Testis (tissue), 2 donors: ENCODE measurements at regions not wholly inside any gene's neighbourhood (a gene's known extent, or its start where the extent isn't known, plus 50 kb on each side); places are given as distances from the start of the nearest gene placed in this dataset.

Experiments
- POLR2A ChIP-seq: fragments of 450-650 bp; IDR thresholded peaks from one replicate; pipeline ENCODE4 v1.6.1; 2017; ENCODE audit warnings: antibody characterized with exemption, mild to moderate bottlenecking, moderate library complexity
- TF ChIP-seq, protein P1 (sequence below), 3 experiments: fragments of 450-650 bp in 2 of 3; fragments of 200-600 bp in 1 of 3; sonication (generic) in 1 of 3; IDR thresholded peaks; one replicate each; pipeline ENCODE4 v1.5.1; 2016 to 2019; ENCODE audit warnings: antibody characterized with exemption in 3 of 3, mild to moderate bottlenecking in 2 of 3, moderate library complexity in 1 of 3

DNA sequence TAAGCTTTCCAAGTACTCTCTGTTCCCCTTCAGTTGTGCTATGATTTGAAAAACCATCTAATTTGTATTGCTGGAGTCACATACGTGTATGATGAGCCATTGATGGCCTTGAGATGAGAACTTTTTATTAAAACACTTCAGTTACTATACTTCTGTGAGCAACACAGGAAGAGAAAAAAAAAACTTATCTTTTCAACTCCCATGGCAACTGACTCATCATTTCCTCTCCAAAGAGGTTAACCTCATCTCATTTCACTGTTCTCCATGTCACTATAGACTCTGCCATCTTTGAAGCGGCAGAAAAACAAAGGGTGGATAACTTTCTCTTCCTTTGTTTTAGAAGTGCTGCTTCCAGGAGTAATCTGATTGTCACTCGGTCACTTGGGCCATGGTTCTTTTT, 104.3 kb upstream of the PCSK1 start:
- TF ChIP-seq, protein P1, sequence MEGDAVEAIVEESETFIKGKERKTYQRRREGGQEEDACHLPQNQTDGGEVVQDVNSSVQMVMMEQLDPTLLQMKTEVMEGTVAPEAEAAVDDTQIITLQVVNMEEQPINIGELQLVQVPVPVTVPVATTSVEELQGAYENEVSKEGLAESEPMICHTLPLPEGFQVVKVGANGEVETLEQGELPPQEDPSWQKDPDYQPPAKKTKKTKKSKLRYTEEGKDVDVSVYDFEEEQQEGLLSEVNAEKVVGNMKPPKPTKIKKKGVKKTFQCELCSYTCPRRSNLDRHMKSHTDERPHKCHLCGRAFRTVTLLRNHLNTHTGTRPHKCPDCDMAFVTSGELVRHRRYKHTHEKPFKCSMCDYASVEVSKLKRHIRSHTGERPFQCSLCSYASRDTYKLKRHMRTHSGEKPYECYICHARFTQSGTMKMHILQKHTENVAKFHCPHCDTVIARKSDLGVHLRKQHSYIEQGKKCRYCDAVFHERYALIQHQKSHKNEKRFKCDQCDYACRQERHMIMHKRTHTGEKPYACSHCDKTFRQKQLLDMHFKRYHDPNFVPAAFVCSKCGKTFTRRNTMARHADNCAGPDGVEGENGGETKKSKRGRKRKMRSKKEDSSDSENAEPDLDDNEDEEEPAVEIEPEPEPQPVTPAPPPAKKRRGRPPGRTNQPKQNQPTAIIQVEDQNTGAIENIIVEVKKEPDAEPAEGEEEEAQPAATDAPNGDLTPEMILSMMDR (IDR thresholded peaks at IDR 0.05): no peak
- no peak for TF ChIP-seq POLR2A
